Gastroesophageal sphincter (tissue), 4 donors: ENCODE measurements at regions not wholly inside any gene's neighbourhood (a gene's known extent, or its start where the extent isn't known, plus 50 kb on each side); places are given as distances from the start of the nearest gene placed in this dataset.

ENCODE experiments used
- ATAC-seq: fragments of 150-250 bp; one replicate; pipeline ENCODE4 v1.9.1; 2016; ENCODE audit warnings: mild to moderate bottlenecking, moderate library complexity
- H3K27ac ChIP-seq, 4 donors: fragments of 200-600 bp; sonication (generic) in 3 of 4; 1 replicate in 3 of 4; 2 replicates in 1 of 4; pipeline ENCODE4 v1.5.1; 2016 to 2019
- H3K27me3 ChIP-seq: fragments of 200-600 bp; sonication (generic); one replicate; pipeline ENCODE4 v1.5.1; 2019
- H3K36me3 ChIP-seq, 2 donors: fragments of 200-600 bp; sonication (generic); one replicate each; pipeline ENCODE4 v1.5.1; 2019; ENCODE audit warnings: control low read depth in 1 of 2
- H3K4me1 ChIP-seq, 3 donors: fragments of 200-600 bp; sonication (generic); 1 replicate in 2 of 3; 2 replicates in 1 of 3; pipeline ENCODE4 v1.5.1; 2016 to 2019; ENCODE audit warnings: control low read depth in 2 of 3
- H3K4me3 ChIP-seq, 2 donors: fragments of 200-600 bp; sonication (generic); one replicate each; pipeline ENCODE4 v1.5.1; 2019; ENCODE audit warnings: mild to moderate bottlenecking in 1 of 2, moderate library complexity in 1 of 2
- H3K9me3 ChIP-seq, 3 donors: fragments of 200-600 bp; sonication (generic); one replicate each; pipeline ENCODE4 v1.5.1; 2017 to 2019; ENCODE audit warnings: control low read depth in 2 of 3
- CTCF ChIP-seq, 4 experiments: fragments of 200-600 bp in 2 of 4; fragments of 450-650 bp in 2 of 4; sonication (generic) in 1 of 4; IDR thresholded peaks; one replicate each; pipeline ENCODE4 v1.5.1; 2017 to 2019; ENCODE audit warnings: antibody characterized with exemption in 4 of 4, mild to moderate bottlenecking in 2 of 4, moderate library complexity in 2 of 4
- EP300 ChIP-seq: sonication (generic); formaldehyde crosslinking; IDR thresholded peaks from one replicate; pipeline ENCODE4 v1.6.1; 2017; ENCODE audit warnings: antibody characterized with exemption, mild to moderate bottlenecking
- POLR2A ChIP-seq, 2 donors: fragments of 450-650 bp; IDR thresholded peaks; one replicate each; pipeline ENCODE4 v1.6.1; 2017; ENCODE audit warnings: antibody characterized with exemption in 2 of 2, mild to moderate bottlenecking in 2 of 2, moderate library complexity in 1 of 2
- POLR2AphosphoS5 ChIP-seq: sonication (generic); formaldehyde crosslinking; IDR thresholded peaks from one replicate; pipeline ENCODE4 v1.6.1; 2017; ENCODE audit warnings: antibody characterized with exemption
- WGBS, 2 donors: methylation state at CpG; one replicate each; pipeline ENCODE4 v1.1.5; 2018; ENCODE audit warnings: low coverage in 1 of 2; 5-methylcytosine and 5-hydroxymethylcytosine counted together

GRCh38 chr14:105806568-105806967, 280.2 kb downstream of the TMEM121 start:
- no peak for TF ChIP-seq CTCF (IDR thresholded peaks at IDR 0.05)
- no peak for TF ChIP-seq POLR2A (IDR thresholded peaks at IDR 0.05)
- TF ChIP-seq EP300 = no peak
- no peak for TF ChIP-seq POLR2AphosphoS5
- H3K36me3 ChIP-seq = no peaks in the 10 kb centered on the region
- ATAC-seq = no peak
- no peaks in the 10 kb centered on the region for H3K4me1 ChIP-seq
- no peak overlapping the region for H3K27ac ChIP-seq
- no peaks in the 10 kb centered on the region for H3K27me3 ChIP-seq
- H3K4me3 ChIP-seq = no peak overlapping the region
- peaks cover 0 to 62% (median 0%) of the 10 kb centered on the region in 3 donors for H3K9me3 ChIP-seq
- 46 to 50% methylated on average over 3 of the region's 3 CpGs for WGBS, 2 donors

GRCh38 chr14:105817971-105818711, 291.8 kb downstream of the TMEM121 start:
- 54 to 64% methylated on average over 7 of the region's 21 CpGs for WGBS, 2 donors
- no peak for ATAC-seq
- Histone ChIP-seq H3K27ac (no peak overlapping the region), H3K4me3 (no peak overlapping the region), H3K4me1 (no peaks in the 10 kb centered on the region), H3K27me3 (peaks cover 22% of the 10 kb centered on the region), H3K36me3 (no peaks in the 10 kb centered on the region), H3K9me3 (peaks cover 0 to 15% (median 0%) of the 10 kb centered on the region in 3 donors)
- TF ChIP-seq POLR2A (IDR thresholded peaks at IDR 0.05) (no peak), EP300 (no peak), POLR2AphosphoS5 (no peak), CTCF (IDR thresholded peaks at IDR 0.05) (no peak)

- no peak overlapping the region for H3K4me3 ChIP-seq
- WGBS, 2 donors = 90% methylated on average over 4 of the region's 11 CpGs; no CpG with 5 or more reads in 1 of the 2 donors
- H3K4me1 ChIP-seq = no peaks in the 10 kb centered on the region
- peaks cover 22% of the 10 kb centered on the region for H3K27me3 ChIP-seq
- no peaks in the 10 kb centered on the region for H3K36me3 ChIP-seq
- no peak overlapping the region for H3K27ac ChIP-seq
- ATAC-seq = no peak
- TF ChIP-seq POLR2A (IDR thresholded peaks at IDR 0.05) = no peak
- TF ChIP-seq CTCF (IDR thresholded peaks at IDR 0.05) = no peak
- no peak for TF ChIP-seq EP300
- no peak for TF ChIP-seq POLR2AphosphoS5
- H3K9me3 ChIP-seq = peaks cover 0 to 12% (median 0%) of the 10 kb centered on the region in 3 donors
Observed at GRCh38 chr14:105818712-105819005, 292.3 kb downstream of the TMEM121 start.

- H3K4me3 ChIP-seq = no peak overlapping the region
Observed at GRCh38 chr14:105830171-105830570, 303.8 kb downstream of the TMEM121 start.

More at GRCh38 chr14:105830171-105830570, 303.8 kb downstream of the TMEM121 start:
- WGBS, 2 donors = 0% methylated on average over 1 of the region's 6 CpGs; no CpG with 5 or more reads in 1 of the 2 donors
- Histone ChIP-seq H3K27me3 (peaks cover 24% of the 10 kb centered on the region), H3K36me3 (no peaks in the 10 kb centered on the region), H3K9me3 (no peaks in the 10 kb centered on the region), H3K4me1 (no peaks in the 10 kb centered on the region), H3K27ac (no peak overlapping the region)
- ATAC-seq = no peak
- TF ChIP-seq POLR2A (IDR thresholded peaks at IDR 0.05) = no peak
- TF ChIP-seq CTCF (IDR thresholded peaks at IDR 0.05) = no peak
- no peak for TF ChIP-seq EP300
- TF ChIP-seq POLR2AphosphoS5 = no peak
